ENCODE measurements at regions not wholly inside any gene's neighbourhood (a gene's known extent, or its start where the extent isn't known, plus 50 kb on each side); places are given as distances from the start of the nearest gene placed in this dataset.

DNA sequence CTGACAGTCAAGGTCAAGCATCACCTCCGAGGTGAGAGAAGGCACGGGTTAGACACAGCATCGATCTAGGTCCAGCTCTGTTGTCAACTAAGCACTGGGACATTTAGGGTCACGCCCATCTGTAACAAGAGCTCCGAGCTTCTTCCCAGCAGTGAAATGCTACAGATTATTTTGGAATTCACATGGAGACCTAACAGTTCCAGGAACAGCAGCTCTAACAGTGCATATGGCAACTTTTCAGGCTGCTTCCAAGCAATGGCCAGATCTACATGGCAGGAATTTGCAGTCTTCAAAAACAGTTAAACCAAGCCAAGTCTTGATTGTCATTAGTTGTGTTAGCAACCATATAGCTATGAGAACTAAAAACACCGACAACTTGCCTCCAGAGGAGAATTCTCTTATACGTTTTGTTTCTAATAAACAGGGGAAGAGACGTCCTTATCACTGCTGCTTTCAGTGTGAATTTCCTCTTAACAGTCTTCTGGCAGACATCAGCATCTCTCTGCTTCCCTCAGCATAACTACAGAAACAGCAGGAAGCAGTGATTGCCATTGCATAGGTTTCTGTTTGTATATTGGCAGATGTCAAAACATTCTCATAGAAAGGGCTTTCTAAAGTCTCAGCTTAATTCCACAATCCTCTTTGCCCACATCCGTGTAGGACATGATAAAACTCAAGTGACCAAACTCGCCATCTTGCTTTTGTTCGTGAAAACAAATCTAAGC is 242.1 kb upstream of the DAPK1 start:
- FAIRE-seq (no peak), DNase-seq (ENCODE audit: low read depth, low spot score) (no peak)
- POLR2A ChIA-PET = no interaction called here
- Histone ChIP-seq H3K4me2 (ENCODE audit: insufficient read depth, low read length) (no peak overlapping the region), H3K27ac (ENCODE audit: insufficient read depth, low read depth, low read length) (no peak overlapping the region), H2AFZ (ENCODE audit: low read depth, low read length) (no peak overlapping the region), H3K4me1 (ENCODE audit: control insufficient read depth, extremely low read depth, insufficient read depth, low read length) (no peaks in the 10 kb centered on the region), H4K20me1 (replicated peaks; ENCODE audit: control insufficient read depth, extremely low read depth, insufficient read depth, low read length) (no peaks in the 10 kb centered on the region), H3K27me3 (ENCODE audit: control insufficient read depth in 2 of 2, insufficient read depth in 2 of 2, low read length in 2 of 2) (no peaks in the 10 kb centered on the region), H3K36me3 (ENCODE audit: control insufficient read depth in 2 of 2, extremely low read depth in 1 of 2, insufficient read depth in 2 of 2, low read length in 2 of 2) (no peaks in the 10 kb centered on the region), H3K4me3 (replicated peaks in 1 of 3; ENCODE audit: insufficient read depth in 1 of 3, low read depth in 1 of 3, low read length in 3 of 3) (no peak overlapping the region), H3K9ac (replicated peaks; ENCODE audit: extremely low read depth, insufficient read depth, low read length) (no peak overlapping the region), H3K9me1 (replicated peaks; ENCODE audit: control insufficient read depth, extremely low read depth, insufficient read depth, low read length) (no peaks in the 10 kb centered on the region), H3K9me3 (replicated peaks; ENCODE audit: control insufficient read depth, insufficient read depth, low read length) (no peaks in the 10 kb centered on the region), H3K79me2 (ENCODE audit: control insufficient read depth, insufficient read depth, low read length) (no peaks in the 10 kb centered on the region)
- dilution Hi-C loops (cut with MboI; ENCODE audit: extremely low pct_ligation_motif_present, low sequenced_read_pairs) = no loop called here
- TF ChIP-seq GATA2 (IDR thresholded peaks at IDR 0.05; ENCODE audit: insufficient read depth, insufficient read length, low read depth, low read length) (no peak), POLR2AphosphoS5 (IDR thresholded peaks at IDR 0.05; ENCODE audit: insufficient read depth, low read depth, low read length) (no peak), MYC (IDR thresholded peaks at IDR 0.05; ENCODE audit: low read depth, low read length) (no peak), JUN (IDR thresholded peaks at IDR 0.05; ENCODE audit: borderline replicate concordance, insufficient read depth, insufficient read length, low read depth) (no peak), MAX (IDR thresholded peaks at IDR 0.05; ENCODE audit: insufficient read depth, insufficient read length) (no peak), FOS (IDR thresholded peaks at IDR 0.05; ENCODE audit: borderline replicate concordance, insufficient read depth, low read length) (no peak), POLR2A (IDR thresholded peaks at IDR 0.05; ENCODE audit: low read depth, low read length) (no peak), EZH2 (IDR thresholded peaks at IDR 0.05; ENCODE audit: borderline replicate concordance, low read depth, low read length, severe bottlenecking) (no peak)
- TF ChIP-seq, protein P1, sequence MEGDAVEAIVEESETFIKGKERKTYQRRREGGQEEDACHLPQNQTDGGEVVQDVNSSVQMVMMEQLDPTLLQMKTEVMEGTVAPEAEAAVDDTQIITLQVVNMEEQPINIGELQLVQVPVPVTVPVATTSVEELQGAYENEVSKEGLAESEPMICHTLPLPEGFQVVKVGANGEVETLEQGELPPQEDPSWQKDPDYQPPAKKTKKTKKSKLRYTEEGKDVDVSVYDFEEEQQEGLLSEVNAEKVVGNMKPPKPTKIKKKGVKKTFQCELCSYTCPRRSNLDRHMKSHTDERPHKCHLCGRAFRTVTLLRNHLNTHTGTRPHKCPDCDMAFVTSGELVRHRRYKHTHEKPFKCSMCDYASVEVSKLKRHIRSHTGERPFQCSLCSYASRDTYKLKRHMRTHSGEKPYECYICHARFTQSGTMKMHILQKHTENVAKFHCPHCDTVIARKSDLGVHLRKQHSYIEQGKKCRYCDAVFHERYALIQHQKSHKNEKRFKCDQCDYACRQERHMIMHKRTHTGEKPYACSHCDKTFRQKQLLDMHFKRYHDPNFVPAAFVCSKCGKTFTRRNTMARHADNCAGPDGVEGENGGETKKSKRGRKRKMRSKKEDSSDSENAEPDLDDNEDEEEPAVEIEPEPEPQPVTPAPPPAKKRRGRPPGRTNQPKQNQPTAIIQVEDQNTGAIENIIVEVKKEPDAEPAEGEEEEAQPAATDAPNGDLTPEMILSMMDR (IDR thresholded peaks at IDR 0.05; ENCODE audit: extremely low read depth in 1 of 2, insufficient read depth in 1 of 2, low read depth in 1 of 2, low read length in 2 of 2) = no peak
- CTCF ChIA-PET = no interaction called here
- intact Hi-C loops (cut with micrococcal nuclease) = no loop called here
- BruUV-seq (replicated peaks) = no TSS peak

Data from endothelial cell of umbilical vein (primary cell).